Endothelial cell of umbilical vein (primary cell): ENCODE measurements at regions not wholly inside any gene's neighbourhood (a gene's known extent, or its start where the extent isn't known, plus 50 kb on each side); places are given as distances from the start of the nearest gene placed in this dataset.
"Not testable (repeated sequence)": the region's sequence is repeated elsewhere in the genome, so short reads cannot be mapped to it uniquely, and the experiment has no call there.

ENCODE experiments used
- JUN ChIP-seq: IDR thresholded peaks from 2 replicates; pipeline ENCODE4 v1.6.1; 2011; ENCODE audit warnings: borderline replicate concordance, low read depth; ENCODE audit not compliant: insufficient read length, insufficient read depth
- POLR2AphosphoS5 ChIP-seq: IDR thresholded peaks from 2 replicates; pipeline ENCODE4 v1.6.1; 2012; ENCODE audit warnings: low read depth, mild to moderate bottlenecking, control low read depth, low read length, moderate library complexity; ENCODE audit not compliant: insufficient read depth
- TF ChIP-seq, protein P1 (sequence below), 2 donors: IDR thresholded peaks; 1 replicate in 1 of 2; 2 replicates in 1 of 2; pipeline ENCODE4 v1.5.1; 2011; ENCODE audit warnings: low read length in 2 of 2, mild to moderate bottlenecking in 2 of 2, moderate library complexity in 2 of 2, control low read depth in 1 of 2, inconsistent platforms in 1 of 2, low read depth in 1 of 2; ENCODE audit not compliant: insufficient read depth in 1 of 2; ENCODE audit errors: extremely low read depth in 1 of 2
- TF ChIP-seq, protein P2 (sequence below): IDR thresholded peaks from 2 replicates; pipeline ENCODE4 v1.6.1; 2011; ENCODE audit not compliant: insufficient read depth, insufficient read length

- TF ChIP-seq JUN, POLR2AphosphoS5: not testable (repeated sequence)
- TF ChIP-seq, protein P1, sequence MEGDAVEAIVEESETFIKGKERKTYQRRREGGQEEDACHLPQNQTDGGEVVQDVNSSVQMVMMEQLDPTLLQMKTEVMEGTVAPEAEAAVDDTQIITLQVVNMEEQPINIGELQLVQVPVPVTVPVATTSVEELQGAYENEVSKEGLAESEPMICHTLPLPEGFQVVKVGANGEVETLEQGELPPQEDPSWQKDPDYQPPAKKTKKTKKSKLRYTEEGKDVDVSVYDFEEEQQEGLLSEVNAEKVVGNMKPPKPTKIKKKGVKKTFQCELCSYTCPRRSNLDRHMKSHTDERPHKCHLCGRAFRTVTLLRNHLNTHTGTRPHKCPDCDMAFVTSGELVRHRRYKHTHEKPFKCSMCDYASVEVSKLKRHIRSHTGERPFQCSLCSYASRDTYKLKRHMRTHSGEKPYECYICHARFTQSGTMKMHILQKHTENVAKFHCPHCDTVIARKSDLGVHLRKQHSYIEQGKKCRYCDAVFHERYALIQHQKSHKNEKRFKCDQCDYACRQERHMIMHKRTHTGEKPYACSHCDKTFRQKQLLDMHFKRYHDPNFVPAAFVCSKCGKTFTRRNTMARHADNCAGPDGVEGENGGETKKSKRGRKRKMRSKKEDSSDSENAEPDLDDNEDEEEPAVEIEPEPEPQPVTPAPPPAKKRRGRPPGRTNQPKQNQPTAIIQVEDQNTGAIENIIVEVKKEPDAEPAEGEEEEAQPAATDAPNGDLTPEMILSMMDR (IDR thresholded peaks at IDR 0.05; ENCODE audit: extremely low read depth in 1 of 2, insufficient read depth in 1 of 2, low read depth in 1 of 2, low read length in 2 of 2): not testable (repeated sequence)
- TF ChIP-seq, protein P2, sequence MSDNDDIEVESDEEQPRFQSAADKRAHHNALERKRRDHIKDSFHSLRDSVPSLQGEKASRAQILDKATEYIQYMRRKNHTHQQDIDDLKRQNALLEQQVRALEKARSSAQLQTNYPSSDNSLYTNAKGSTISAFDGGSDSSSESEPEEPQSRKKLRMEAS: not testable (repeated sequence)
Measured at GRCh38 chr1:121036792-121037191, 147.2 kb downstream of the PPIAL4A start.
